ENCODE measurements at regions not wholly inside any gene's neighbourhood (a gene's known extent, or its start where the extent isn't known, plus 50 kb on each side); places are given as distances from the start of the nearest gene placed in this dataset.
"Not testable (repeated sequence)": the region's sequence is repeated elsewhere in the genome, so short reads cannot be mapped to it uniquely, and the experiment has no call there.

- DNase-seq = not testable (repeated sequence)
Measured at GRCh38 chr12:93239789-93240188, 137.9 kb upstream of the NUDT4 start.

- DNase-seq = no peak
Measured at GRCh38 chr12:93242154-93242972, 135.4 kb upstream of the NUDT4 start.

DNA sequence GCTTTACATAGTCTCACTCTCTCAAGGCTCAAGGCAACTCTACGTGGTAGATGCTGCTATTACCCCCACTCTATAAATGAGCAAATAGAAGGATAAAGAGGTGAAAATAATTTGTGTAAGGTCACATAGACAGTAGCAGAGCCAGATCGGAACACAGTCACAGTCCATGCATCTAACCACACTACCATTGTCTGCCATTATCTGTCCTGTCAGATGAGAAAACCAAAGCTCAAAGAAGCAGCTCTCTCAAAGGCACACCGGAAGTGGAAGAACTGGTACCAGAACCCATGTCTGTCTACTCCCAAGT lies 134.4 kb upstream of the NUDT4 start:
- no peak for DNase-seq

- DNase-seq = no peak
Measured at GRCh38 chr12:93243689-93244513, 133.8 kb upstream of the NUDT4 start.

GRCh38 chr12:93244514-93245077 lies 133.1 kb upstream of the NUDT4 start:
- no peak for DNase-seq

- no peak for DNase-seq
Measured at GRCh38 chr12:93245543-93245942, 132.2 kb upstream of the NUDT4 start.

DNA sequence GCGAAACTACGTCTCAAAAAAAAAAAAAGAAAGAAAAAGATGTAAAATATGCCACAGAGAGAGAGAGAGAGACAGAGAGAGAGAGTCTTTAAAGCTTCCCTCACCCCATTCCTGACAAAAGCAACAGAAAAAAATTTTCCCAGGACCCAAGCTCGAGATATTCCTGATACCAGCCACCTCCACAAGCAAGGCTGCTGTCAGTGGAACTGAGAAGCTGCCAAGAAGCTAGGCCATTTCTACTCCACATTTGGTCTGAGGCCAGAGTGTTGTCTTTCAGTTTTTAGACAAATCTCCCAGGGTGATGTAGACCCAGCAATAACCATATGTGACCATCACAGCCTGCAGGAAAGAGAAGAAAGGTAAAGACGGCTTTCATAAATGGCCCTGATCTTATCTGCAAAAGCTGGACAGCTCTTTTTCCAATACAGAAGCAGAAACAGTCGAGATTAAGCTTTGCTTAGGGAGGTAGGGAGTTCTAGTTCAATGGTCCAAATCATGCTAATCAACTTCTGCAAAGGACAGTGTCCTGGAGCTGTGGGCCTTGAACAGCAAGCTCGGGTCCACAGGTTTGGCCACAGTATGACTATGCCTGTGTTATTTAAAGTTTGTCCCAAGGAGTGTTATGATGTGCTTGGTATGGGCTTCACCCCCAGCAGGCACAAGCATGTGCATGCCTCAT lies 130.3 kb upstream of the NUDT4 start:
- no peak for DNase-seq

DNA sequence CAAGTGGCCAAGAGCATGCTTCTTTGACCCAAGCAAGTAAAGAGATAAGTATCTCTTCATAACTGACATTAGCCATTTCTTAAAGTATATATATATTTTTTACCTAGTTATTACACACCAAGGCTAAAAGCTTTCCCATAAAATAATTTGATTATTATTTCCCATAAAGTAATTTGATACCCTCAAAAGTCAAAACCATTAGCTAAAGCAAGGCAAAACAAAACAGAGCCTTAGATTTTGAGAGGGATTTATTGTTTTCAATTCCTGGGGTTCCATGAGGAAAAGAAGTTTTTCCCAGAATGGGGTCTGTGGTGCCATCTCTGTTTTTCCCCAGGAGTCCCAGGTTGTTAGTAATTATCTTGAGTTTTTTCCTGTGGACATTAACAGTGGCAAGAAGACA lies 125.5 kb upstream of the NUDT4 start:
- no peak for DNase-seq

GRCh38 chr12:93254911-93255310 lies 122.8 kb upstream of the NUDT4 start:
- DNase-seq = no peak

- DNase-seq = no peak
Measured at GRCh38 chr12:93256256-93256969, 121.3 kb upstream of the NUDT4 start.

GRCh38 chr12:93261505-93262094 lies 116.1 kb upstream of the NUDT4 start:
- DNase-seq = no peak

DNA sequence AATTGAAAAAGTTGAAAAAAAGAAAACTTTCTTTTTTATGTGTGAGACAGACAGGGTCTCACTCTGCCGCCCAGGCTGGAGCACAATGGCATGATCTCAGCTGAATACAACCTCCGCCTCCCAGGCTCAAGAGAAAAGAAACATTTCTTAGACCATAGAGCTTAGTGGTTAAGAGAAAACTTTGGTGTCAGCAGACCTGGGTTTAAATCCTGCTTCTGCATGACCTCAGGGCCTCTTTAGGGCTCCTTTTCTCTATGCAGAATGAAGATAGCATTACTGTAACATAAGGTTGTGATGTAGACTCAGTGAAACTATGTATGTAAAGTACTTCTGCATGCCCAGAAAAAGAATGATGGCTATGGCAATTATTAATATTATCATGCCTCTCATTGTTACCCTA lies 104.7 kb upstream of the NUDT4 start:
- DNase-seq = no peak

DNA sequence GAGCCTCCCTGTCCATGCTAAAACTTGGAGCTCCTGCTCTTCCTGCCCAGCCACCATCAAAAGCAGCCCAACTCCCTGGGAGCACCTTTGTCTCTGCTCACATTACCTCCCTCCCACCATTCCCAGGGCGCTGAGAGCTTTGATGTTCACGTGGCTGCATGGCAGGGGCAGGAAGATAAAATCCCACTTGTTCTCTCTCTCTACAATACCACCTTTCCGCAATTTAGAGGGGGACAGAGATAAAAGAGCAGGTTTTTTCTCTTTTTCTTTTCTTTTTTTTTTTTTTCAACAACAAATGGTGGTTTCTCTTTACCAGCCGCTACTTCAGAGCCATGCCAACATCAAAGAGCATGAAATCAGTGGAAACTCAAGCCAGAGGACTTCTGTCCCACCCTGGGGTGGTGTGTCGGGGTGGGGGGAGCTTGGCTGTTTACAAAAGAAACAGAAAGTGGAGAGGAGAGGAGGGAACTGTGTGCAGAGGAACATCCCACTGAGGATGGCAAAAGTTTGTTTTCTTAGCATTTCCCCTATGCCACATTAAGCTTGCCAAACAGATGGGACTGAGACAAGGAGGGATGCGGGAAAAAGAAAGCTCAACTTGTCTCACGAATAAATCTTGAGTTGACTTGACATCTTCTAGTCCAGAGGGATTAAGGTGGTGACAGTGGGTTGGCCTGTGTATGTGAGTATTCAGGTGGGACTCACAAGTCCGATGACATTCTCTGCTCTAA lies 103.7 kb upstream of the NUDT4 start:
- DNase-seq = no peak

GRCh38 chr12:93274937-93275336 lies 102.8 kb upstream of the NUDT4 start:
- DNase-seq = no peak

DNA sequence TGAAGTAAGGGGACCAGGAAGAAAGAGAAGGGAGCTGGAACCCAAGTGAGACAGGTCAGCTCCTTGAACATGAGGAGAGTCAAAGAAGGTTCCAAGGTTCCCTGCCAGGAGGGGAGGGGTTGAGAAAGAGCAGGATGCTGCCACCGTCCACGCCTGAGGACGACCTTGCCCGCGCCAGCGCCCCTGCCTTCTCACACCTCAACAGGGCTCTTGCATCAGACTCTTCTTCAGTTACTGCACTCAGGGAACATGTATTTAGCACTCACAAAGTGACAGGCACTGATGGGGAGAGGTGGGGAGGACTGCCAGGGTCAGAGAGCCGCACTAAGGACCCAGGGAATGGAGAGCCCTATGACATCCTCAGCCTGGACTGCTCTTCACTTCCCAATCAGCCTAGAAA lies 102.1 kb upstream of the NUDT4 start:
- DNase-seq = no peak

- DNase-seq = no peak
Measured at GRCh38 chr12:93279565-93280412, 97.9 kb upstream of the NUDT4 start.

GRCh38 chr12:93287149-93287548 lies 90.6 kb upstream of the NUDT4 start:
- no peak for DNase-seq

DNA sequence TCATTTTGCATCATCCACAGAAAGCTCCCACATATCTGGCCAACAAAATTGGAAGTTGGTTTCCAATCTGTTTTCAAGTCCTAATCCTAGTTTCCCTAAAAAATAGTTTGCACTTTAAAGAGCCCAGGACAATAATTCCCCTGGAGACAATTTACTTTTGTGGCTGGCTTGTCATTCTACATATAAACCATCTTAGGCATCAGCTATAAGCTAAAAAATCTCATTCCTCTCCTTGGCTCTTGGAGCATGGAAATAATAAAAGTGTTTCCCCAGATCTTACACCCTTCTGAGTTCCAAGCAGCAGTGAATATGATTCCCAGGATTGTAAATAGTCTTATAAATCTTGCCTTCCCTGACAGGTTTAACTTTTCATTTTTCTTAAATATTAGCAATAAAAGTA lies 89.1 kb upstream of the NUDT4 start:
- no peak for DNase-seq

- no peak for DNase-seq
Measured at GRCh38 chr12:93290391-93290790, 87.3 kb upstream of the NUDT4 start.

Measured in nucleus accumbens (tissue), 56 donors.